Activated naive CD4-positive, alpha-beta T cell treated with Interleukin-2 at 50 U/mL for 16 hours (primary cell): ENCODE measurements at regions not wholly inside any gene's neighbourhood (a gene's known extent, or its start where the extent isn't known, plus 50 kb on each side); places are given as distances from the start of the nearest gene placed in this dataset.
A peak's percentile ranks its signal among the peaks of the same experiment; 100 is the strongest.

Source experiments
- DNase-seq: peaks from one replicate; pipeline ENCODE4 v3.0.0-alpha.2; 2020

GRCh38 chr2:118176601-118177000, 88.3 kb downstream of the INSIG2 start:
- no peak for DNase-seq

DNA sequence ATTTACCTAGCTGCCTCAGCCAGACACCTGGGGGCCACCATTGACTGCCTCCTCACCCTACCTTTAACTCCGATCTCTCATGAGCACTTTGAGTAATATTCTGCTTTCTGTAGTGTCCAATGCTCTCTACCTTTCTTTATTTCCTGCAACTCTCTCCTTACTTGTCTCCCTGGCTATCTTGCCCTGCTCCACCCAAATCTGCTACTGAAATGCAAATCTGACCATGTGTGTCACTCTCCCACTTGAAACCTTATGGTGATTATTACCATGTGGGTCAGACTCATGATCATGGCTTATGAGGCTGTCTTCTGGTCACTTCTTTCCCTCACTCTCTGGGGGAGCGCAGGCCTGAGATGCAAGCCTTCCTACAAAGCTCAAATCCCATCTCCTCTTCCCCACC, 83.3 kb downstream of the INSIG2 start:
- DNase-seq: no peak

- DNase-seq: peak; percentile 14
Measured at GRCh38 chr2:118169359-118170005, 81.2 kb downstream of the INSIG2 start.

DNA sequence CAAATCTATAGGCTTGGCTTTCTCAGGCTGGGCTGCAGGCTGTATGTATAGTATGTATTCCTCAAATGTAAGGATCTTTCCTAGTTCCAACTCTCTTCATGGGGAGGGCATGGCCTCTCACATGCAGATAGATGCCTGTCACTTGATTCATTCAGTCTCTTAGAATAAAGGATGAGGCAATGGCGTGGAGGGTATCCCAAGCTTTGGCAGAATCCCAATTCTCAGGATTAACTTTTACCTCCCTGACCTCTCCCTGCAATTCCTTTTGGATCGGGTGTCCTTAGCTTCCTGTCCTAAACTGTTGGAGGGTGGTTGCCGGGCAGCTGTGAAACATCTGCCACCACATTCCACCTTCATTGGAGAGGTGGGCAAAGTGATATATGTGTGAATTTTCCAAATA, 80.3 kb downstream of the INSIG2 start:
- no peak for DNase-seq

DNA sequence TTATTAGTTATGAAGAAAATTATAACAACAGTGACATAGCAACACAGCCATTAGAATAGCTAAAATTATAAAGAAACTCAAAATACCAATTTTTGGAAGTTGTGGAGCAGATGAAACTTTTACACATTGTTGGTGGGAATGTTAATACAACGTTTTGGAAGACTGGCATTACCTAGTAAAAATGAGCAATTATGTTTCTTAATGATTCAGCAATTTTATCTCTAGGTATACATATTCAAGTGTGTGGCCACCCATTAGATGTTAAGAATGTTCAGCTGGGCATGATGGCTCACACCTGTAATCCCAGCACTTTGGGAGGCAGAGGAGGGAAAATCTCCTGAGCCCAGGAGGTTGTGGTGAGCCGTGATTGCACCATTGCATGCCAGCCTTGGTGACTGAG, 78.8 kb downstream of the INSIG2 start:
- no peak for DNase-seq

GRCh38 chr2:118166242-118166641, 78.0 kb downstream of the INSIG2 start:
- DNase-seq: no peak

DNA sequence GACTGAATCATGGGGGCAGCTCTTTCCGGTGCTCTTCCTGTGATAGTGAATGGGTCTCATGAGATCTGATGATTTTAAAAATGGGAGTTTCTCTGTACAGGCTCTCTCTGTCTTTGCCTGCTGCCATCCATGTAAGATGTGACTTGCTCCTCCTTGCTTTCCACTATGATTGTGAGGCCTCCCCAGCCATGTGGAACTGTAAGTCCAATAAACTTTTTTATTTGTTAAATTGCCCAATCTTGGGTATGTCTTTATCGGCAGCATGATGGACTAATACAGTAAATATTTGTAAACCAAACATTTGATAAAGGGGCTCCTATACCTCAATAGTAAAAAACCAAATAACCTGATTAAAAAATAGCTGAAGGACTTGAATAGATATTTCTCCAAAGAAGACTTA, 77.3 kb downstream of the INSIG2 start:
- no peak for DNase-seq
